Smooth muscle cell (in vitro differentiated cells): ENCODE measurements at regions not wholly inside any gene's neighbourhood (a gene's known extent, or its start where the extent isn't known, plus 50 kb on each side); places are given as distances from the start of the nearest gene placed in this dataset.

Source experiments
- DNase-seq: peaks from one replicate; lab custom pipeline; 2025; ENCODE audit not compliant: unreplicated experiment; lab: John Stamatoyannopoulos, UW
- H2AFZ ChIP-seq: fragments of 200-600 bp; sonication (generic); 2 replicates; pipeline ENCODE4 v1.6.0; 2016; ENCODE audit warnings: antibody characterized with exemption, low read depth, mild to moderate bottlenecking
- H3F3A ChIP-seq: fragments of 200-600 bp; sonication (generic); 2 replicates; pipeline ENCODE4 v1.6.0; 2017; ENCODE audit warnings: antibody characterized with exemption, low read depth
- H3K27ac ChIP-seq: fragments of 200-600 bp; sonication (generic); 2 replicates; pipeline ENCODE4 v1.5.1; 2016; ENCODE audit warnings: low read depth, mild to moderate bottlenecking
- H3K27me3 ChIP-seq: fragments of 200-600 bp; sonication (generic); 2 replicates; pipeline ENCODE4 v1.6.1; 2016; ENCODE audit warnings: low read depth, mild to moderate bottlenecking
- H3K36me3 ChIP-seq: fragments of 200-600 bp; sonication (generic); 2 replicates; pipeline ENCODE4 v1.5.1; 2016; ENCODE audit warnings: low read depth
- H3K4me1 ChIP-seq: fragments of 200-600 bp; sonication (generic); 2 replicates; pipeline ENCODE4 v1.5.1; 2016; ENCODE audit warnings: low read depth
- H3K4me2 ChIP-seq: fragments of 200-600 bp; sonication (generic); 2 replicates; pipeline ENCODE4 v1.6.0; 2016; ENCODE audit warnings: mild to moderate bottlenecking
- H3K4me3 ChIP-seq: fragments of 200-600 bp; sonication (generic); 2 replicates; pipeline ENCODE4 v1.5.1; 2016; ENCODE audit warnings: mild to moderate bottlenecking
- H3K79me2 ChIP-seq: fragments of 200-600 bp; sonication (generic); 2 replicates; pipeline ENCODE4 v1.6.0; 2016; ENCODE audit warnings: low read depth, mild to moderate bottlenecking
- H3K9ac ChIP-seq: fragments of 200-600 bp; sonication (generic); 2 replicates; pipeline ENCODE4 v1.6.0; 2016; ENCODE audit warnings: low read depth
- H3K9me3 ChIP-seq: fragments of 200-600 bp; sonication (generic); replicated peaks from 2 replicates; pipeline ENCODE4 v1.5.1; 2016; ENCODE audit warnings: low read depth
- H4K20me1 ChIP-seq: fragments of 200-600 bp; sonication (generic); 2 replicates; pipeline ENCODE4 v1.6.0; 2016; ENCODE audit warnings: low read depth
- CTCF ChIP-seq: fragments of 200-600 bp; sonication (generic); IDR thresholded peaks from 2 replicates; pipeline ENCODE4 v1.5.1; 2017; ENCODE audit warnings: borderline replicate concordance, mild to moderate bottlenecking, antibody characterized with exemption; ENCODE audit not compliant: insufficient read depth, poor library complexity, severe bottlenecking
- WGBS: methylation state at CpG from one replicate; pipeline ENCODE4 v1.1.7; 2016; ENCODE audit warnings: low lambda C conversion rate; 5-methylcytosine and 5-hydroxymethylcytosine counted together

- no peaks in the 10 kb centered on the region for H3K27me3 ChIP-seq
- H3F3A ChIP-seq = no peaks in the 10 kb centered on the region
- no peak overlapping the region for H3K4me3 ChIP-seq
- no peak overlapping the region for H2AFZ ChIP-seq
- WGBS = 100% methylated on average over 1 of the region's 1 CpG
- no peak overlapping the region for H3K4me2 ChIP-seq
- H3K27ac ChIP-seq = no peak overlapping the region
- H3K9ac ChIP-seq = no peak overlapping the region
- H3K36me3 ChIP-seq = no peaks in the 10 kb centered on the region
- no peak for TF ChIP-seq CTCF
- no peaks in the 10 kb centered on the region for H3K4me1 ChIP-seq
- H4K20me1 ChIP-seq = no peaks in the 10 kb centered on the region
- no peaks in the 10 kb centered on the region for H3K79me2 ChIP-seq
- H3K9me3 ChIP-seq = no peaks in the 10 kb centered on the region
- no peak for DNase-seq
Measured at GRCh38 chr2:67046591-67046990, 350.5 kb upstream of the ETAA1 start.

- H3K4me1 ChIP-seq = no peaks in the 10 kb centered on the region
- H4K20me1 ChIP-seq = no peaks in the 10 kb centered on the region
- H3K27ac ChIP-seq = no peak overlapping the region
- 98% methylated on average over 2 of the region's 2 CpGs for WGBS
- no peak overlapping the region for H2AFZ ChIP-seq
- no peaks in the 10 kb centered on the region for H3K9me3 ChIP-seq
- H3K36me3 ChIP-seq = no peaks in the 10 kb centered on the region
- no peaks in the 10 kb centered on the region for H3K27me3 ChIP-seq
- TF ChIP-seq CTCF = no peak
- H3F3A ChIP-seq = no peaks in the 10 kb centered on the region
- no peak for DNase-seq
- H3K4me3 ChIP-seq = no peak overlapping the region
- H3K4me2 ChIP-seq = no peak overlapping the region
- no peak overlapping the region for H3K9ac ChIP-seq
- no peaks in the 10 kb centered on the region for H3K79me2 ChIP-seq
Measured at GRCh38 chr2:67048314-67048713, 348.8 kb upstream of the ETAA1 start.

GRCh38 chr2:67050622-67051021, 346.5 kb upstream of the ETAA1 start:
- Histone ChIP-seq H3K4me1 (no peaks in the 10 kb centered on the region), H3K9me3 (no peaks in the 10 kb centered on the region), H3K9ac (no peak overlapping the region), H3K27ac (peak overlapping the region; percentile 27), H3F3A (no peaks in the 10 kb centered on the region), H2AFZ (no peak overlapping the region), H4K20me1 (no peaks in the 10 kb centered on the region), H3K79me2 (no peaks in the 10 kb centered on the region), H3K36me3 (no peaks in the 10 kb centered on the region), H3K4me3 (no peak overlapping the region), H3K4me2 (no peak overlapping the region), H3K27me3 (no peaks in the 10 kb centered on the region)
- DNase-seq = no peak
- TF ChIP-seq CTCF = no peak
- 51% methylated on average over 3 of the region's 3 CpGs for WGBS

GRCh38 chr2:67054728-67055127, 342.4 kb upstream of the ETAA1 start:
- H3K4me1 ChIP-seq = no peaks in the 10 kb centered on the region
- no peaks in the 10 kb centered on the region for H3K79me2 ChIP-seq
- no peak for TF ChIP-seq CTCF
- WGBS = 67% methylated on average over 3 of the region's 3 CpGs
- no peaks in the 10 kb centered on the region for H3F3A ChIP-seq
- H3K9me3 ChIP-seq = no peaks in the 10 kb centered on the region
- no peak overlapping the region for H2AFZ ChIP-seq
- no peak for DNase-seq
- no peak overlapping the region for H3K27ac ChIP-seq
- H3K9ac ChIP-seq = no peak overlapping the region
- no peak overlapping the region for H3K4me2 ChIP-seq
- no peak overlapping the region for H3K4me3 ChIP-seq
- no peaks in the 10 kb centered on the region for H3K36me3 ChIP-seq
- H4K20me1 ChIP-seq = no peaks in the 10 kb centered on the region
- no peaks in the 10 kb centered on the region for H3K27me3 ChIP-seq
